H1 (cell line): ENCODE measurements at regions not wholly inside any gene's neighbourhood (a gene's known extent, or its start where the extent isn't known, plus 50 kb on each side); places are given as distances from the start of the nearest gene placed in this dataset.

Experiments
- EGR1 ChIP-seq: IDR thresholded peaks from 2 replicates; pipeline ENCODE4 v1.6.1; 2011; ENCODE audit warnings: low read depth, low read length, borderline replicate concordance
- EP300 ChIP-seq, 2 experiments: IDR thresholded peaks; 1 replicate in 1 of 2; 2 replicates in 1 of 2; pipeline ENCODE4 v1.6.1; 2011 to 2012; ENCODE audit warnings: low read depth in 2 of 2, low read length in 2 of 2, mild to moderate bottlenecking in 2 of 2, borderline replicate concordance in 1 of 2, inconsistent platforms in 1 of 2, moderate library complexity in 1 of 2
- HDAC2 ChIP-seq, 2 experiments: fragments of 300-600 bp in 1 of 2; sonication (generic) in 1 of 2; IDR thresholded peaks; 2 replicates each; pipeline ENCODE4 v1.6.1; 2011 to 2012; ENCODE audit warnings: low read depth in 2 of 2, low read length in 2 of 2, mild to moderate bottlenecking in 2 of 2, moderate library complexity in 2 of 2, borderline replicate concordance in 1 of 2, inconsistent platforms in 1 of 2
- SP1 ChIP-seq: IDR thresholded peaks from 2 replicates; pipeline ENCODE4 v1.6.1; 2011; ENCODE audit warnings: low read depth, low read length
- TBP ChIP-seq: IDR thresholded peaks from 2 replicates; pipeline ENCODE4 v1.6.1; 2011; ENCODE audit warnings: low read depth, low read length, improper control_type of control experiment
- ZNF274 ChIP-seq: IDR thresholded peaks from 2 replicates; pipeline ENCODE4 v1.7.0; 2012; ENCODE audit warnings: low read length, borderline replicate concordance; ENCODE audit errors: extremely low read depth

DNA sequence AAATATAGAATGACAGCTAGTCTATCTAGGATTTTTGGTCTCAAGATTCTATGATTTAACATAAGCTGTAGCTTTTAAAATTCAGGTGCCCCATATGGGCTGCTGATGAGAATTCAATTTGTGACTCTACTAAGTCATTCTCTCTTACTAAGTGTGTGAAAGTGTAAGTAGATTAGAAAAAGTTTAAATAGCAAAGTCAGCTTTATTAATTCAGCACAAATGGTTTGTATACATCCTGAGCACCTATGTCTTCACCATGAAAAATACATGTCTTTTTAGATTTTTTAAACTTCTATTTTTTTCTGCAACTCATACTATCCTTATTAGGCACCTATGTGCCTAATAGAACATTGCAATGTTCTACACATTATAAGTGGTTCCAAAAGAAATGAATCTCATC lies 157.1 kb downstream of the METTL4 start (continued):
- TF ChIP-seq EP300 (IDR thresholded peaks at IDR 0.05; ENCODE audit: borderline replicate concordance in 1 of 2, low read depth in 2 of 2, low read length in 2 of 2) (no peak), HDAC2 (IDR thresholded peaks at IDR 0.05; ENCODE audit: borderline replicate concordance in 1 of 2, low read depth in 2 of 2, low read length in 2 of 2) (no peak), EGR1 (no peak), ZNF274 (no peak), TBP (no peak), SP1 (no peak)
